ENCODE measurements at regions not wholly inside any gene's neighbourhood (a gene's known extent, or its start where the extent isn't known, plus 50 kb on each side); places are given as distances from the start of the nearest gene placed in this dataset.
"Not testable (repeated sequence)": the region's sequence is repeated elsewhere in the genome, so short reads cannot be mapped to it uniquely, and the experiment has no call there.

DNA sequence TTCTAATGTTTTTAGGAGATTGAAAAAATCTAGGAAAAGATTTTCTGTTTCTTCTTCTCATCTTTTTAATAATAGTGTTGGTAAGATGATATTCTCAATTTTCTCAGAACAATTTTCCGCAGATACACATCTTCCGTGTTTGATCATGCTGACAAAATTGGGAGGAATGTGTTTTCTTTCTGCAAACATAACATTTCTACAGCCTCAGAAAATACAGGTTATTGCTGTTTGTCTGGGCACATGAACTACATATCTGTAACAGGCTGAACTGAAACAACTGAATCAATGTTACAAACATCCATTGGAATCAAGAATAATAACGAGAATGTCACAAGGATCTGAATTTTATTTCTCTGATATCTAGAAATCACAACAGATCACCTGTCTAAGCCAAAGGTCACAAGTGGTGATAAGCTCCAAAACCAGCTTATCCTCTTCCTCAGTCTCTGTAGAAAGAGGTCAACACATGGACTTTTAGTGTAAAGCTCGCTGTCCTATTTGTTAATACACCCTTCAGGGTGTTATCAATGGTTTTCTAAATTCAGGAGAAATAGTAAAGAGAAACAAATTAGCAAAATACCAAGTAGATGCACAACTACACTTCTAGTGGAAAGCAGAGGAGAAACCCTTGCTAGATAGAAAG lies 197.3 kb upstream of the MARCKS start:
- DNase-seq = no peak

DNA sequence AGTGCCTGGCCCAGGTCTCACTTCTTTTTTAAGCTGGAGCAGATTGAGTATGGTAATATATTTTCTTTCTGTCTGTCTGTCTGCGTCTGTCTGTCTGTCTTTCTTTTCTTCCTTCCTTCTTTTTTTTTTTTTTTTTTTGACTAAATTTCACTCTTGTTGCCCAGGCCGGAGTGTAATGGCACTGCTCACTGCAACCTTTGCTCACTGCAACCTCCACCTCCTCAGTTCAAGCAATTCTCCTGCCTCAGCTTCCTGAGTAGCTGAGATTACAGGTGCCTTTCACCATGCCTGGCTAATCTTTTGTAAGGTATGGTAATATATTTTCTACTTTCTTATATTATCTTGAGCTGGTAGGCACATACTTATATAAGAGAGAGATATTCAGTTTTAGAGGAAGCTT lies 196.3 kb upstream of the MARCKS start:
- DNase-seq = no peak

DNA sequence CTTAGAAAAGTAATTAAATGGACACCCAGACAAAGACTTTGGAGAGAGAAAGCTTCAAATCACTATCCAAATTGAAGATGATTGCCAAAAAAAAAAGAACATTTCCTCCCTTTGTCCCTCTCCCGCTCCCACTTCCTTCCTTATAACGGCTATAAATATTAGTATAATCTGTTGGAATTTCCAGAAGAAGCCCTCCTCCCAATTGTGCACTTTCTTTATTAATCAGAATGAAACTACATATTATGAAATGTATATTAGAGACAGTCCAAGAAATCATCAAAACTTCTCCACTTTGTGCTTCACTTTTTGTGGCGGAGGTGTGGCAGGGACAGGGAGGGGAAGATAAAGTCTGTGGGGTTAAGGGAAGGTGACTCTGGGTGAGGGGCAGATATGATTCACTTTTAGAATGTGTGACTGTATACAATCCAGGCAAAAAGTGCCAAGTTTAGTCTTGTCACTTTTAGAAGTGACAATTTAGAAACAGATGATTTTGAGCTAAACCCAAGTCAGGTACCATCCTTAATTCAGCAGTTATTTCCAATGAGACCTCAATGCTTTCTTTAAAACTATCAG lies 195.0 kb upstream of the MARCKS start:
- DNase-seq = no peak

GRCh38 chr6:113662688-113663333 lies 194.3 kb upstream of the MARCKS start:
- no peak for DNase-seq

- no peak for DNase-seq
Observed at GRCh38 chr6:113664909-113665308, 192.2 kb upstream of the MARCKS start.

GRCh38 chr6:113668641-113669408 lies 188.3 kb upstream of the MARCKS start:
- no peak for DNase-seq

DNA sequence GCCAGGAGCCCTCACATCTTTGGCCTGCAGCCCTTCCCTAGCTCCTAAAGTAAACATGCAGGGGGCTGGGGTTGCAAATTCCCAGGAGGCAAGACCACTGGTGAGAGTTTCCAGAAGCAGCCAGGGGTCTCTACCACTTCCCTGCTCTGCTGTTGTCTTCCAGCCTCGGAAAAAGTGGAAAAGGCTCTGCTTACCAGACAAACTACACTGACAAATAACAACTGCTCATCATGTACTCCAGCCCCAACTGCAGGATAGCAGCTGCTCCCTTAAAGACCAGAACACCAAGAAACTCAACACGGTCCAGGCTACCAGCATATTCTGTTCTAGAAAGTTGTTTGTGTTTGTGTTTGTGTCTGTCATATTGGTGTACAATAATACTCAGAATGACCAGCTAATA lies 187.5 kb upstream of the MARCKS start:
- DNase-seq = no peak

GRCh38 chr6:113671421-113671820 lies 185.7 kb upstream of the MARCKS start:
- DNase-seq = no peak

- DNase-seq = peak; percentile 58
Observed at GRCh38 chr6:113672491-113673149, 184.5 kb upstream of the MARCKS start.

DNA sequence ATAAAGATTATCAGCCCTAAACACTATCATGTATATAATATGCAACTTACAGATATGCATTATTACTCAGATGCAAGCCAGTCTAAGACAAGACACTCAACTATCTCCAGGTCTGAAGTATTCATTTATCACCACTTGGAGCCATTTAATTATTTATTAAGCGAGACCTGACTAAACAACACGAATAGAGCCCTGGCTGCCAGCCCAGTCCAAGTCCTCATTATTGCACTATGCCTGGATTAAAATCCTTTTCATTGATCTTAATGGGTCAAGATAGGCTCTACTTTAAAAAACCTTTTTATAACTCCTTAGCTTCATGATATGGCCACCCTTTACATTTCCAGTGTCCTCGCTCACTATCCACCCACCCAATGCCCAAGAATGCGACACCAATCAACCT lies 183.1 kb upstream of the MARCKS start:
- no peak for DNase-seq

GRCh38 chr6:113676057-113676456 lies 181.1 kb upstream of the MARCKS start:
- DNase-seq = no peak

- DNase-seq = no peak
Observed at GRCh38 chr6:113676968-113677367, 180.2 kb upstream of the MARCKS start.

- DNase-seq = no peak
Observed at GRCh38 chr6:113679051-113679450, 178.1 kb upstream of the MARCKS start.

DNA sequence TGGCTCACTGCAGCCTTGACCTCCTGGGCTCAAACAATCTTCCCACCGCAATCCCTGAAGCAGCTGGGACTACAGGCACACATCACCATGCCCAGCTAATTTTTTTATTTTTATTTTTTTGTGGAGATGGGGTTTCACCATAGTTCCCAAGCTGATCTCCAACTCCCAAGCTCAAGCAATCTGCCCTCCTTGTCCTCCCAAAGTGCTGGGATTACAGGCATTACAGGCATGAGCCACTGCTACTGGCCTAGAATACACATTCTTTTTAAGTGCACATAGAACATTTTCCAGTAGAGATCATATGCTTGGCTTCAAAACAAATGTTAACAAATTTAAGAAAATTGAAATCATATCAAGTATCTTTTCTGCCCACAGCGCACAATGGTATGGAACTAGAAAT lies 176.8 kb upstream of the MARCKS start:
- DNase-seq = no peak

DNA sequence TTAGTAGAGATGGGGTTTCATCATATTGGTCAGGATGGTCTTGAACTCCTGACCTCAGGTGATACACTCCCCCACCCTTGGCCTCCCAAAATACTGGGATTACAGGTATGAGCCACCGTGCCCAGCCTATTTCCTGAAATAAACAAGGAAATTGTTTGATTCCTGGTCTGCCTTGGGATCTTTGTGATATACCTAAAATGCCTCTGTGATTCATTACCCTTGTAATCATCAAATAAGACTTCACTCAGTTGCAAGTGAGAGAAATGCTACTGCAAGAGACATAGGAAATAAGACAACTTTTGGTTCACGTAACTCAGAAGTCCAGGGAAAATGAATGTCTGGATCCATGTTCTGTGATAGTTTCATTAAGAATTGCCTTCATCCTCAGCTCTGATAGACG lies 173.2 kb upstream of the MARCKS start:
- no peak for DNase-seq

DNA sequence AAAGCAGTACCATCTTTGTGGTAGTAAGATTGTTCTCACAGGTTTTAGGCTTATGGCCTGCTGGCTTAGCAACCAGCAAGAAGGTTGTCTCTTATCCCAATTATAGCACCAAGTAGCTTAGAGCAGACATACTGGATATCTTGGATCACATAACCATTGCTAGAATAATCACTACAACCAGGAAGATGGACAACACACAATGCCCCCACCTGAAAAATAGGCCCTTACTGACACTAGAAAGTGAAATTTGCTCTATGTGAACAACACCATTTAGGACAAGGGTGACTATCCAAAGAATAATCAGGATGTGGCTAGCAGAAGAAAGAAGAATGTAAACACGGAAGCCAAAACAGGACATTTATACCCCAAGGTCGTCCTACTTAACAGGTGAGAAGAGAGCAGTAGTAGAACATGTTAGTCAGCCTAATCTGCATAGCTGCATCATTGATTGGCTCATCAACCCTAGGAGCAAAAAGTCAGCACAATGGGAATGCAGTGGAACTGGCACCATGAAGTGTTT lies 172.7 kb upstream of the MARCKS start:
- no peak for DNase-seq

GRCh38 chr6:113686049-113686448 lies 171.1 kb upstream of the MARCKS start:
- no peak for DNase-seq

GRCh38 chr6:113689620-113690019 lies 167.5 kb upstream of the MARCKS start:
- not testable (repeated sequence) for DNase-seq

DNA sequence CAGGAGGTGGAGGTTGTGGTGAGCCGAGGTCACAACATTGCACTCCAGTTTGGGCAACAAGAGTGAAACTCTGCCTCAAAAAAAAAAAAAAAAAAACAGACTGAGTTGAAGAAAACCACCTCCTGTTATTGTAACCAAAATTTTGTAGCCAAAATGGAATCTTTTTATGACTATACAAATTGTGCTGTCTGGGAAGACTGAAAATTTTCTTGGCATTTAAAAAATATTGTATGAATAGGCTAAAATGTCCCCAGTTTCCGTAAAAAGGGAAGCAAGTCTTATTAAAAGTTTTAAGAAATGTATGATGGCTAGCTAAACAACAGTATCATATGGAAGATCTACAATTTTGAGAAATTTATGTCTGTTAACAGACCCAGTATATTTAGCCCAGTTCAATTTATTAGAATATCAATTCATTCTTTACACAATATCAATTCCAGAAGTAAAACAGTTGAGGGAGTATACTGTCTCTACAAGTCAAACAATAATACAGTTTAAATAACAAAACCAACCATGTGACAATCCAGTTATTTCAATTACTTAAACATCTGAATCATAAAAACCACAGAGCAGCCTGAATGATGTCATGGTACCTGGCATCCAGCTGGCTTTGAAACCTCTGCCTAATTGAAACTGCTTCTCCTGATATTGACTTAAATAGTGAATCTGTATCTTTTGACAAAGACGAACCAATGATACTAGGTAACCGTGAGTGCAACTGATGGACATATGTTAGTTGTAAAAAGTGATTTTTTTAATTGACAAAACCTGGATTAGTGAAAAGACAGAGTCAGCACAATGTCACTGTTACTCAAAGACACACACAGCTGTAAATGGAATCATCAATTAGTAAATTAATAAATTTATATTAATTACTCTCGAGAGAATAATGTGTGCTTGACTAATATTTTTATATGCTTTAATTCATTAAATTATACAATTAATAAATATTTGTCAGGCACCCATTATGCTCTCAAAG lies 166.6 kb upstream of the MARCKS start:
- peak; percentile 90 for DNase-seq

DNA sequence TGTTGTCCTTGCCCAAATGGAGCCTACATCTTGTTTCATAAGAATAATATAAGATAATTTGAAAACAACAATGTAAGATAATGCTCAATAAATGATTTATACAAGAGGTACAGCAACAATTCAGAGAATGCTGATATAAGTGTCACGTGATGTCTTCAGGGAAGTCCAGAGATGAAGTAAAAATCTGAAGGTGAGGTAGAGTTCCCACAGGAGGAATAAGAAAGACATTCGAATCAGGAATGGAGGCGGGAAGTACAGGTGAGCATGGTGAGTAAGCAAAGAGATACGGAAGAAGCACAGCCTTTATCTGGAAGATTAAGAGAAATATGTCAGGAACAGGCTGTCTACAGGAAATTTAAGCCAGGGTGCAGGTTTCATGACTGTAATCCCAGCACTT lies 165.9 kb upstream of the MARCKS start:
- DNase-seq = no peak

DNA sequence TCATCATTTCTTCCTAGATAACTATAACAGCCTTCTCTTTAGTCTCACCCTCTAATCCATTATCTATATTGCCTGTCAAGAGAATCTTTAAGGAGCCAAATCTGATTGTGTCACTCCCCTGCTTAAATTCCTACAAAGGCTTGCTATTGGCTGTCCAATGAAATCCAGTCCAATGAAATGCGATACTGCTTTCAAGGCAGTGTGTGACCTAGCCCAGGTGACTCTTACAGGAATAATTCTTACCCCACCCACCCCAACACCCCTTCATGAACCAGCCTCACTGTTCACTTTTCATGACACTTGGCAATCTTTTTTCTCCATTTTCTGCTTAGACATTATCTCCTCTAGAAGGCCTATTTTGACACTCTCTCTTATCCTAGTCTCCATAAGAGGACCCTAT lies 163.3 kb upstream of the MARCKS start:
- DNase-seq = no peak
